Skin of body (tissue), 1 donor: ENCODE measurements at regions not wholly inside any gene's neighbourhood (a gene's known extent, or its start where the extent isn't known, plus 50 kb on each side); places are given as distances from the start of the nearest gene placed in this dataset.
A peak's percentile ranks its signal among the peaks of the same experiment; 100 is the strongest.
"Not testable (repeated sequence)": the region's sequence is repeated elsewhere in the genome, so short reads cannot be mapped to it uniquely, and the experiment has no call there.

Experiments
- DNase-seq: peaks from one replicate; lab custom pipeline; 2025; lab: John Stamatoyannopoulos, UW

DNA sequence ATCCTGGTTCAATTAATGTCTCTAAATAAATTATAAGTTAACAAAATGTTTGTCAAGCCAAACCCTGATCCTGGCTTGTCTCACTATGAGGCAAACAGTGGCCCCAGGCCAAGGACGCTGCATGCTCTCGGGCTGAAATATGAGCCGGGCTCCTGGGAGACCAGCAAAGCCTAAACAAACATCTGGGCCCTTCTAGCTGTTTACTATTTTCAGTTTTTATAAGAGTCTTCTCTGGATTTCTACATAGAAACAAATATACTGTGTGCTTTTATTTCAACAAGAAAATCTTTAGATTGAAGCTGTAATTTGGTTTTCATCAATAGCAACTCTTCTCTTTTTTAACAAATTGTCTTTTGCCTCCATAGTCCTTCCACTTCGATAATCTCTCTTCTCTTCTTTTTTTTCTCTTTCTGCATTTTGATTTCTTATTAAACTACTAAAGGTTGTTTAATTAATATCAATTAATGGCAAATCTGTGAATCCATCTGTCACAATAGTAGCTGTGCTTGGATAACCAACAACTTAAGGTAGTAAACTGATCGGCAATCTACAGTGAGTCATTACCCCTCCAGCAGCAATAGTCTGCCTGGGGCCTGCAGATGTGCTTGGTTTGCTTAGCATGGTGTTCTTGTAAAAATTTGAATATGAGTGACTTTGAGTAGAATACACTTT lies 83.3 kb upstream of the DNAJC1 start:
- peak; percentile 95 for DNase-seq

DNA sequence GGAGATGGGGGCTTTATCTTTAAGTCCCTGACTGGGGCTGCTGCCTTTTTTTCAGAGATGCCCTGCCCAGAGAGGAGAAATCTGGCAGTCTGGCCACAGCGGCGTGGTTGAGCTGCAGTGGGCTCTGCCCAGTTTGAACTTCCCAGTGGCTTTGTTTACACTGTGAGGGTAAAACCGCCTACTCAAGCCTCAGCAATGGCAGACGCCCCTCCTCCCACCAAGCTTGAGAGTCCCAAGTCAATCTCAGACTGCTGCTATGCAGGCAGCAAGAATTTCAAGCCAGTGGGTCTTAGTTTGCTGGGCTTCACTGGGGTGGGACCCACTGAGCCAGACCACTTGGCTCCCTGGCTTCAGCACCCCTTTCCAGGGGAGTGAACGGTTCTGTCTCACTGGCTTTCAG lies 76.4 kb upstream of the DNAJC1 start:
- not testable (repeated sequence) for DNase-seq

DNA sequence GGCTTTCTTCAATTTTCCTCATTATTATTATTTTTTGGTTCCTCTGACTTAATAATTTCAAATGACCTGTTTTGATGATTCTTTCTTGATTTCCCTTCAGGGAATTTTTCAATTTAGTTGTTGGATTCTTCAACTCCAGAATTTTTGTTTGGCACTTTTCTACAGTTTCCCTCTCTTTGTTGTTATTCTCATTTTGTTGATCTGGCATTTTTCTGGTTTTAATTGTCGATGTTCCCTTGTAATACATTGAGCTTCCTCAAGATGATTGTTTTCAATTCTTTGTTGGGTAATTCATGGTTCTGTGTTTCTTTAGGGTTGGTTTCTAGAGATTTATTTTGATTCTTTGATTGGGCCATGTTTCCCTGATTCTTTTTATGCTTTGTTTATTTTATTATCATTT lies 67.8 kb upstream of the DNAJC1 start:
- DNase-seq, result no peak

DNA sequence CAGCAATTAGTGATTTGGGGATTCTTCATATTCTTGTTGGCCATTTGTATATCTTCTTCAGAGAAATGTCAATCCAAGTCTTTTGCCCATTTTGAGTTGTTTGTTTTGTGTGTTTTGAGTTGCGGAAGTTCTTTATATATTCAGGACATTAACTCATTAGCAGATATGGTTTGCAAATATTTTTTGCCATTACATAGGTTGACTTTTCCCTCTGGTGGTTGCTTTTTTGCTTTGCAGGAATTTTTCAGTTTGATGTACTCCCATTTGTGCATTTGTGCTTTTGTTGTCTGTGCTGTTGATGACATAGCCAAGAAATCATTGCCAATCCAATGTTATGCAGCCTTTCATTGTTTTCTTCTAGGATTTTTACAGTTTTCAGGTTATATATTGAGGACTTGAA lies 63.6 kb upstream of the DNAJC1 start:
- DNase-seq, result no peak

DNA sequence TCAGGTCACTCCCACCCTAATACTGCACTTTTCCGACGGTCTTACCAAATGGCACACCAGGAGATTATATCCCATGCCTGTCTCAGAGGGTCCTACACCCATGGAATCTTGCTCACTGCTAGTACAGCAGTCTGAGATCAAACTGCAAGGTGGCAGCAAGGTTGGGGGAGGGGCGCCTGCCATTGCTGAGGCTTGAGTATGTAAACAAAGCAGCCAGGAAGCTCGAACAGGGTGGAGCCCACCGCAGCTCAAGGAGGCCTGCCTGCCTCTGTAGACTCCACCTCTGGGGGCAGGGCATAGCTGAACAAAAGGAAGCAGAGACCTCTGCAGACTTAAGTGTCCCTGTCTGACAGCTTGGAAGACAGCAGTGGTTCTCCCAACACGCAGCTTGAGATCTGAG lies 57.5 kb upstream of the DNAJC1 start:
- not testable (repeated sequence) for DNase-seq

DNA sequence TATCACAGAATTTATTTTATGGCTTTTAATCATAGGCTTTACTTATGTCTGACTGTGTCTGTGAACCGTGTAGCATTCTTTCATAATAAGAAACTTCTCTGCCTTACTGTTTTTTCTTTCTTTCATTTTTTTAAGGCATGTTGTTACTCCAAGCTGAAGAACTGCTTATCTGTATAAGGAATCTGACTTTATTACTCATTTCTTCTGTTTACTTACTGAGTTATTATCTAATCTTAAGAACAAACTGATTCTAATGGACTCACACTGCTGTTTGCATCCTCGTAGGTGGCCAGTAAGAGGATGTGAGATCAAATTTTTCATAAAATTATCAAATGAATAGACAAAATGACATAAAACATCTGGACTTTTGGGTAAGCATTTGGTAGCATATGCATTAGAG lies 54.7 kb upstream of the DNAJC1 start:
- no peak for DNase-seq

DNA sequence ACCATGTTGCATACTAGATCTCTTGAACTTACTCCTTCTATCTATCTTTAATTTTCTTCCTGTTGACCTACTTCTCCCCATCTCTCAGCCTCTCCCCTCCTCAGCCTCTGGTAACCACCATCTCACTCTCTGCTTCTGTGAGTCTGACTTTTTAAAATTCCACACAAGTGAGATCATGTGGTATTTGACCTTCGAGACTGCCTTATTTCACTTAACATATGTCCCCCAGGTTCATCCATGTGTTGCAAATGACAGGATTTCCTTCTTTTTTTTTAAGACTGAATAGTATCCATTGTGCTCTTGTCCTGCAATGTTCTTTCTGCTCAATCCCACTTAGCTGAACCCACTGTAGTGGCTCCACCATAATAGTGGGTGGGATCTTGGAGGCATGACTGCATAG lies 51.4 kb upstream of the DNAJC1 start:
- DNase-seq, result no peak
